WTC11 (cell line): ENCODE measurements at regions not wholly inside any gene's neighbourhood (a gene's known extent, or its start where the extent isn't known, plus 50 kb on each side); places are given as distances from the start of the nearest gene placed in this dataset.

Experiments used
- ATAC-seq: fragments of 200-7000 bp; cut with Tn5 transposase; 2 replicates; pipeline ENCODE4 v1.10.0; 2021; ENCODE audit warnings: mild to moderate bottlenecking, moderate library complexity
- CTCF ChIA-PET: fragments of 300-600 bp; sonication (Branson Sonifier 250); formaldehyde crosslinking; loops from one replicate; lab custom pipeline; 2021; ENCODE audit warnings: antibody characterized with exemption; lab: Charles Lee
- POLR2A ChIA-PET: fragments of 350-600 bp; sonication (Branson Sonifier 250); formaldehyde crosslinking; loops from one replicate; lab custom pipeline; 2021; ENCODE audit warnings: antibody characterized with exemption; lab: Charles Lee
- DNase-seq: peaks from one replicate; pipeline ENCODE4 v3.0.0; 2021; ENCODE audit warnings: low spot score
- H3K27ac Mint-ChIP-seq: 2 replicates; pipeline ENCODE4 v1.8.0; 2021; ENCODE audit warnings: mixed read lengths
- H3K27me3 Mint-ChIP-seq: 2 replicates; pipeline ENCODE4 v1.8.0; 2021; ENCODE audit warnings: low read depth, mild to moderate bottlenecking, moderate library complexity, mixed read lengths
- H3K36me3 Mint-ChIP-seq: 2 replicates; pipeline ENCODE4 v1.8.0; 2021; ENCODE audit warnings: mixed read lengths
- H3K4me1 Mint-ChIP-seq: 2 replicates; pipeline ENCODE4 v1.8.0; 2022; ENCODE audit warnings: mixed read lengths
- H3K4me3 Mint-ChIP-seq: 2 replicates; pipeline ENCODE4 v1.8.0; 2021; ENCODE audit warnings: mild to moderate bottlenecking, moderate library complexity, mixed read lengths
- H3K9me3 Mint-ChIP-seq: 2 replicates; pipeline ENCODE4 v1.8.0; 2021; ENCODE audit warnings: mixed read lengths
- ESRRA ChIP-seq: sonication (generic); formaldehyde crosslinking; IDR thresholded peaks from 2 replicates; pipeline ENCODE4 v1.8.1; 2022; ENCODE audit warnings: mild to moderate bottlenecking, missing genetic modification reagents, borderline replicate concordance
- ETV6 ChIP-seq: sonication (generic); formaldehyde crosslinking; IDR thresholded peaks from 2 replicates; pipeline ENCODE4 v1.8.1; 2022; ENCODE audit warnings: mild to moderate bottlenecking, missing genetic modification reagents
- GTF2I ChIP-seq: fragments of 250-450 bp; sonication (Bioruptor Pico); conservative IDR thresholded peaks from 2 replicates; pipeline ENCODE4 v1.4.0; 2021; ENCODE audit warnings: mild to moderate bottlenecking
- IRF2 ChIP-seq: sonication (generic); formaldehyde crosslinking; IDR thresholded peaks from 2 replicates; pipeline ENCODE4 v1.8.0; 2022; ENCODE audit warnings: low read depth, missing genetic modification reagents, borderline replicate concordance
- JAZF1 ChIP-seq: fragments of 250-450 bp; sonication (Bioruptor Pico); IDR thresholded peaks from 2 replicates; pipeline ENCODE4 v1.9.0; 2021; ENCODE audit warnings: moderate library complexity, mild to moderate bottlenecking, inconsistent platforms
- MYBL2 ChIP-seq: sonication (generic); formaldehyde crosslinking; IDR thresholded peaks from 2 replicates; pipeline ENCODE4 v1.8.1; 2023; ENCODE audit warnings: mild to moderate bottlenecking, moderate library complexity, missing genetic modification reagents
- NFE2L1 ChIP-seq: sonication (generic); formaldehyde crosslinking; IDR thresholded peaks from 2 replicates; pipeline ENCODE4 v1.8.1; 2023; ENCODE audit warnings: missing genetic modification reagents
- NR2C2 ChIP-seq: sonication (generic); formaldehyde crosslinking; IDR thresholded peaks from 2 replicates; pipeline ENCODE4 v1.8.0; 2022; ENCODE audit warnings: mild to moderate bottlenecking, missing genetic modification reagents
- NR3C1 ChIP-seq: sonication (generic); formaldehyde crosslinking; conservative IDR thresholded peaks from 2 replicates; pipeline ENCODE4 v1.8.1; 2023; ENCODE audit warnings: low read depth, mild to moderate bottlenecking, missing genetic modification reagents
- OVOL2 ChIP-seq: fragments of 250-450 bp; sonication (Bioruptor Pico); IDR thresholded peaks from 2 replicates; pipeline ENCODE4 v1.9.0; 2021; ENCODE audit warnings: mild to moderate bottlenecking, borderline replicate concordance
- PRRX2 ChIP-seq: fragments of 250-450 bp; sonication (Bioruptor Pico); IDR thresholded peaks from 2 replicates; pipeline ENCODE4 v1.8.0; 2021; ENCODE audit warnings: mild to moderate bottlenecking
- RORB ChIP-seq: fragments of 250-450 bp; sonication (Bioruptor Pico); IDR thresholded peaks from 2 replicates; pipeline ENCODE4 v1.9.0; 2021; ENCODE audit warnings: mild to moderate bottlenecking
- SMAD3 ChIP-seq: sonication (generic); formaldehyde crosslinking; IDR thresholded peaks from 2 replicates; pipeline ENCODE4 v1.8.0; 2022; ENCODE audit warnings: missing genetic modification reagents, mild to moderate bottlenecking, borderline replicate concordance
- SMAD4 ChIP-seq: sonication (generic); formaldehyde crosslinking; IDR thresholded peaks from 2 replicates; pipeline ENCODE4 v1.8.0; 2022; ENCODE audit warnings: mild to moderate bottlenecking, missing genetic modification reagents
- TCF7 ChIP-seq: sonication (generic); formaldehyde crosslinking; IDR thresholded peaks from 2 replicates; pipeline ENCODE4 v1.8.0; 2022; ENCODE audit warnings: mild to moderate bottlenecking, low read depth, missing genetic modification reagents, moderate library complexity
- TEAD4 ChIP-seq: sonication (generic); formaldehyde crosslinking; IDR thresholded peaks from 2 replicates; pipeline ENCODE4 v1.8.0; 2022; ENCODE audit warnings: mild to moderate bottlenecking, missing genetic modification reagents
- ZBTB21 ChIP-seq: sonication (generic); formaldehyde crosslinking; IDR thresholded peaks from 2 replicates; pipeline ENCODE4 v1.8.1; 2023; ENCODE audit warnings: mild to moderate bottlenecking, missing genetic modification reagents, borderline replicate concordance
- ZNF138 ChIP-seq: sonication (generic); formaldehyde crosslinking; conservative IDR thresholded peaks from 2 replicates; pipeline ENCODE4 v1.8.1; 2022; ENCODE audit warnings: mild to moderate bottlenecking, moderate library complexity, missing genetic modification reagents
- ZNF232 ChIP-seq: sonication (generic); formaldehyde crosslinking; IDR thresholded peaks from 2 replicates; pipeline ENCODE4 v1.8.0; 2022; ENCODE audit warnings: mild to moderate bottlenecking, missing genetic modification reagents
- ZNF263 ChIP-seq: sonication (generic); formaldehyde crosslinking; IDR thresholded peaks from 2 replicates; pipeline ENCODE4 v1.8.1; 2022; ENCODE audit warnings: low read depth, mild to moderate bottlenecking, moderate library complexity, missing genetic modification reagents
- ZNF416 ChIP-seq: fragments of 250-450 bp; sonication (Bioruptor Pico); IDR thresholded peaks from 2 replicates; pipeline ENCODE4 v1.9.0; 2021; ENCODE audit warnings: mild to moderate bottlenecking, inconsistent platforms
- ZNF423 ChIP-seq: fragments of 250-450 bp; sonication (Bioruptor Pico); IDR thresholded peaks from 2 replicates; pipeline ENCODE4 v2.1.2; 2022; ENCODE audit warnings: mild to moderate bottlenecking, moderate library complexity
- TF ChIP-seq, protein P1 (sequence below): fragments of 250-450 bp; sonication (Bioruptor Pico); IDR thresholded peaks from 2 replicates; pipeline ENCODE4 v1.9.0; 2021; ENCODE audit warnings: mild to moderate bottlenecking
- TF ChIP-seq, protein P2 (sequence below): sonication (generic); formaldehyde crosslinking; IDR thresholded peaks from 2 replicates; pipeline ENCODE4 v1.8.0; 2022; ENCODE audit warnings: mild to moderate bottlenecking, missing genetic modification reagents
- TF ChIP-seq, protein P3 (sequence below): sonication (generic); formaldehyde crosslinking; IDR thresholded peaks from 2 replicates; pipeline ENCODE4 v1.8.0; 2022; ENCODE audit warnings: mild to moderate bottlenecking, missing genetic modification reagents
- TF ChIP-seq, protein P4 (sequence below): sonication (generic); formaldehyde crosslinking; IDR thresholded peaks from 2 replicates; pipeline ENCODE4 v1.8.1; 2023; ENCODE audit warnings: mild to moderate bottlenecking, missing genetic modification reagents, moderate library complexity
- TF ChIP-seq, protein P5 (sequence below): sonication (generic); formaldehyde crosslinking; conservative IDR thresholded peaks from 2 replicates; pipeline ENCODE4 v1.8.1; 2023; ENCODE audit warnings: mild to moderate bottlenecking, low read depth, missing genetic modification reagents, moderate library complexity

DNA sequence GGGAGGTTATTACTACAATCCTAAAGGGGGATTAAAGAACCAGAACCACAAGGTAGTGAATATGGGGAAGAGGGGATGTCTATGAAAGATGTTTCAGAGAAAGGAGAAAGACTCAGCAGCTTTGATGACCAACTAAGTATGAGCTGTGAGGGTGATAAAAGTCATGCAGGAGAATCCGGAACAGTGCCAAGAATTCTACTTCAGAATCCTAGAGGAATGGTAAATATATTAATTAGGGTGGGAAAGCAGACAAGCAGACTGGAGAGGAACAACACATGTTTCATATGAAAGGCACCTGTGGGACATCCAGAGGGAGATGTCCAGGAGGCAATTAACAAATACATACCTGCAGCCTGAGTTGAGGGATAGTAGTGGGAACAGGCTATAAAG, 642.2 kb upstream of the DIPK2B start:
- Mint-ChIP-seq H3K27me3 (no peaks in the 10 kb centered on the region), H3K9me3 (no peaks in the 10 kb centered on the region), H3K4me3 (no peak overlapping the region), H3K27ac (peak overlapping the region; percentile 52), H3K36me3 (peaks cover 68% of the 10 kb centered on the region), H3K4me1 (peaks cover 34% of the 10 kb centered on the region)
- no peak for ATAC-seq
- TF ChIP-seq, protein P1, sequence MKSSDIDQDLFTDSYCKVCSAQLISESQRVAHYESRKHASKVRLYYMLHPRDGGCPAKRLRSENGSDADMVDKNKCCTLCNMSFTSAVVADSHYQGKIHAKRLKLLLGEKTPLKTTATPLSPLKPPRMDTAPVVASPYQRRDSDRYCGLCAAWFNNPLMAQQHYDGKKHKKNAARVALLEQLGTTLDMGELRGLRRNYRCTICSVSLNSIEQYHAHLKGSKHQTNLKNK (CRISPR knock-in tag) = no peak
- TF ChIP-seq ZNF416 (no peak), GTF2I (CRISPR knock-in tag) (no peak), NFE2L1 (CRISPR knock-in tag) (no peak), ZNF138 (no peak), NR2C2 (CRISPR knock-in tag) (no peak), ZNF263 (CRISPR knock-in tag) (no peak), SMAD3 (CRISPR knock-in tag) (no peak), ESRRA (CRISPR knock-in tag) (no peak), NR3C1 (CRISPR knock-in tag) (no peak), TEAD4 (CRISPR knock-in tag) (no peak)
- TF ChIP-seq, protein P2, sequence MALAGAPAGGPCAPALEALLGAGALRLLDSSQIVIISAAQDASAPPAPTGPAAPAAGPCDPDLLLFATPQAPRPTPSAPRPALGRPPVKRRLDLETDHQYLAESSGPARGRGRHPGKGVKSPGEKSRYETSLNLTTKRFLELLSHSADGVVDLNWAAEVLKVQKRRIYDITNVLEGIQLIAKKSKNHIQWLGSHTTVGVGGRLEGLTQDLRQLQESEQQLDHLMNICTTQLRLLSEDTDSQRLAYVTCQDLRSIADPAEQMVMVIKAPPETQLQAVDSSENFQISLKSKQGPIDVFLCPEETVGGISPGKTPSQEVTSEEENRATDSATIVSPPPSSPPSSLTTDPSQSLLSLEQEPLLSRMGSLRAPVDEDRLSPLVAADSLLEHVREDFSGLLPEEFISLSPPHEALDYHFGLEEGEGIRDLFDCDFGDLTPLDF (CRISPR knock-in tag) = no peak
- ChIA-PET POLR2A (no interaction called here), CTCF (no interaction called here)
- DNase-seq = no peak

DNA sequence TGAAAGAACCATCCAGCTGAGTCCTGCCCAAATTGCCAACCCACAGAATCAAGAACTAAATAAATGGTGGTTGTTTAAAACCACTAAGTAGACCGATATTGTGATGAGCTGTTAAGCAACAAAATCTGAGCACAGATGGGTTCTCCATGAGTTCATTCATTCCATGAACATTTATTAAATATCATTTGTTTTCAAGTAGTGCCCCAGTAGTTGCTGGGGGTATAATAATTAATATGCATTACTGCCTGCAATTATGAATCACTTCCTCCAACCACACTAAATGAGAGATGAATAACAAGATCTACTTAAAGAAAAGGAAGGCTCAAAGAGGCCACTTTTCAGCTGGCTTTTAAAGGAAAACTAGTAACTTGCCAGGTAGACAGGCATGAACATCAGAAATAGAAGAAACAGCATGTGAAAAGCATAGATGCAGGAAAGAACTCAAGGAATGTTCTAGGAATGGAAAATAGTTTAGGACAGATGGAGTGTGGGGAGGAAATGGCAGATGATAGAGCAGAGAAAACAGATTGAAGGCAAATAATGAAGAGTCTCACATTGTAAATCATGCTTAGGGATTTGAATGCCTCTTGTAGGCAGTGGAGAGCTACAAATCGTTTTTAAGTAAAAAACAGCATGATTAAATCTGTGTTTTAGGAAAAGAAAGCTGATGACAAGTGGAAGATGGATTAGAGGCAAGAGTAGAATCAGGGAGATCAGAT, 641.7 kb upstream of the DIPK2B start:
- Mint-ChIP-seq H3K27me3 (no peaks in the 10 kb centered on the region), H3K9me3 (no peaks in the 10 kb centered on the region), H3K4me1 (peaks cover 32% of the 10 kb centered on the region)
- ChIA-PET POLR2A (no interaction called here), CTCF (no interaction called here)
- DNase-seq (no peak), ATAC-seq (no peak)
- TF ChIP-seq IRF2 (CRISPR knock-in tag) = no peak
- TF ChIP-seq MYBL2 = no peak
- TF ChIP-seq TEAD4 (CRISPR knock-in tag) = no peak
- TF ChIP-seq OVOL2 = no peak
- TF ChIP-seq ETV6 (CRISPR knock-in tag) = no peak
- TF ChIP-seq JAZF1 = no peak
- TF ChIP-seq, protein P2 (CRISPR knock-in tag) = no peak
- no peak for TF ChIP-seq ZNF232 (CRISPR knock-in tag)
- TF ChIP-seq, all 79 proteins: peak for 0
- H3K27ac Mint-ChIP-seq = peak overlapping the region; percentile 79
- peaks cover 65% of the 10 kb centered on the region for H3K36me3 Mint-ChIP-seq
- no peak overlapping the region for H3K4me3 Mint-ChIP-seq

DNA sequence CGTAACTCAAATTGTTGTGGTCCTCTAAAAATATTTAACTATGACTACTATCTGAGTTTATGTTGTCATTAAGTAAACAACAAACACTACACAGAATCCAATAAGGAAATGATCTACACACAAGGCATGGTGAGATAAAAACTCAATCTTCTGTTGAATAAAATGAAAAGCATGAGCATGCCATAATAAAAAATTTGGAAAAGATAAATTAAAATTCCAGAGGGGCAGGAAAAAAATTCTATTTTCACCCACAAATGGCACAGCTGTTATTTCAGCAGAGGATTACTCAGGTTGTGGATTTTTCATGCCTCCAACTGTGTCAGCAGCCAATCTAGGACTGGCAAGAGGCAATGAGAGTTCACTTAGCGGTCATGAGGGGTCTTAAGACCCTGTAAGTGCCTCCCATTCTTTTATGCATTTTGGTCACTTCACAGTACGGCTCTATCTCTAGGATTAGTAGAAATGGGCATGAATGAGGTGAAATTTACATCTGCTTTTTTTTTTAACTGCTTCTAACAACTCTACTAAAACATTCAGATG, 639.8 kb upstream of the DIPK2B start:
- ATAC-seq (no peak), DNase-seq (no peak)
- Mint-ChIP-seq H3K36me3 (peaks cover 47% of the 10 kb centered on the region), H3K9me3 (no peaks in the 10 kb centered on the region), H3K27ac (no peak overlapping the region; the same call in 1 of the 2 replicates), H3K27me3 (no peaks in the 10 kb centered on the region), H3K4me1 (peaks cover 28% of the 10 kb centered on the region), H3K4me3 (no peak overlapping the region)
- ChIA-PET POLR2A (no interaction called here), CTCF (no interaction called here)
- no peak for TF ChIP-seq ZNF423 (CRISPR knock-in tag)
- TF ChIP-seq, protein P3, sequence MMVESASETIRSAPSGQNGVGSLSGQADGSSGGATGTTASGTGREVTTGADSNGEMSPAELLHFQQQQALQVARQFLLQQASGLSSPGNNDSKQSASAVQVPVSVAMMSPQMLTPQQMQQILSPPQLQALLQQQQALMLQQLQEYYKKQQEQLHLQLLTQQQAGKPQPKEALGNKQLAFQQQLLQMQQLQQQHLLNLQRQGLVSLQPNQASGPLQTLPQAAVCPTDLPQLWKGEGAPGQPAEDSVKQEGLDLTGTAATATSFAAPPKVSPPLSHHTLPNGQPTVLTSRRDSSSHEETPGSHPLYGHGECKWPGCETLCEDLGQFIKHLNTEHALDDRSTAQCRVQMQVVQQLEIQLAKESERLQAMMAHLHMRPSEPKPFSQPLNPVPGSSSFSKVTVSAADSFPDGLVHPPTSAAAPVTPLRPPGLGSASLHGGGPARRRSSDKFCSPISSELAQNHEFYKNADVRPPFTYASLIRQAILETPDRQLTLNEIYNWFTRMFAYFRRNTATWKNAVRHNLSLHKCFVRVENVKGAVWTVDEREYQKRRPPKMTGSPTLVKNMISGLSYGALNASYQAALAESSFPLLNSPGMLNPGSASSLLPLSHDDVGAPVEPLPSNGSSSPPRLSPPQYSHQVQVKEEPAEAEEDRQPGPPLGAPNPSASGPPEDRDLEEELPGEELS (CRISPR knock-in tag) = no peak
- no peak for TF ChIP-seq PRRX2 (CRISPR knock-in tag)
- TF ChIP-seq, protein P4, sequence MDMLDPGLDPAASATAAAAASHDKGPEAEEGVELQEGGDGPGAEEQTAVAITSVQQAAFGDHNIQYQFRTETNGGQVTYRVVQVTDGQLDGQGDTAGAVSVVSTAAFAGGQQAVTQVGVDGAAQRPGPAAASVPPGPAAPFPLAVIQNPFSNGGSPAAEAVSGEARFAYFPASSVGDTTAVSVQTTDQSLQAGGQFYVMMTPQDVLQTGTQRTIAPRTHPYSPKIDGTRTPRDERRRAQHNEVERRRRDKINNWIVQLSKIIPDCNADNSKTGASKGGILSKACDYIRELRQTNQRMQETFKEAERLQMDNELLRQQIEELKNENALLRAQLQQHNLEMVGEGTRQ = no peak
- TF ChIP-seq SMAD4 = no peak
- TF ChIP-seq ZBTB21 (CRISPR knock-in tag) = no peak
- no peak for TF ChIP-seq RORB (CRISPR knock-in tag)
- TF ChIP-seq TCF7 (CRISPR knock-in tag) = no peak
- TF ChIP-seq, protein P5, sequence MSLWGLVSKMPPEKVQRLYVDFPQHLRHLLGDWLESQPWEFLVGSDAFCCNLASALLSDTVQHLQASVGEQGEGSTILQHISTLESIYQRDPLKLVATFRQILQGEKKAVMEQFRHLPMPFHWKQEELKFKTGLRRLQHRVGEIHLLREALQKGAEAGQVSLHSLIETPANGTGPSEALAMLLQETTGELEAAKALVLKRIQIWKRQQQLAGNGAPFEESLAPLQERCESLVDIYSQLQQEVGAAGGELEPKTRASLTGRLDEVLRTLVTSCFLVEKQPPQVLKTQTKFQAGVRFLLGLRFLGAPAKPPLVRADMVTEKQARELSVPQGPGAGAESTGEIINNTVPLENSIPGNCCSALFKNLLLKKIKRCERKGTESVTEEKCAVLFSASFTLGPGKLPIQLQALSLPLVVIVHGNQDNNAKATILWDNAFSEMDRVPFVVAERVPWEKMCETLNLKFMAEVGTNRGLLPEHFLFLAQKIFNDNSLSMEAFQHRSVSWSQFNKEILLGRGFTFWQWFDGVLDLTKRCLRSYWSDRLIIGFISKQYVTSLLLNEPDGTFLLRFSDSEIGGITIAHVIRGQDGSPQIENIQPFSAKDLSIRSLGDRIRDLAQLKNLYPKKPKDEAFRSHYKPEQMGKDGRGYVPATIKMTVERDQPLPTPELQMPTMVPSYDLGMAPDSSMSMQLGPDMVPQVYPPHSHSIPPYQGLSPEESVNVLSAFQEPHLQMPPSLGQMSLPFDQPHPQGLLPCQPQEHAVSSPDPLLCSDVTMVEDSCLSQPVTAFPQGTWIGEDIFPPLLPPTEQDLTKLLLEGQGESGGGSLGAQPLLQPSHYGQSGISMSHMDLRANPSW (CRISPR knock-in tag) = no peak
